ENCODE measurements at regions not wholly inside any gene's neighbourhood (a gene's known extent, or its start where the extent isn't known, plus 50 kb on each side); places are given as distances from the start of the nearest gene placed in this dataset.

DNA sequence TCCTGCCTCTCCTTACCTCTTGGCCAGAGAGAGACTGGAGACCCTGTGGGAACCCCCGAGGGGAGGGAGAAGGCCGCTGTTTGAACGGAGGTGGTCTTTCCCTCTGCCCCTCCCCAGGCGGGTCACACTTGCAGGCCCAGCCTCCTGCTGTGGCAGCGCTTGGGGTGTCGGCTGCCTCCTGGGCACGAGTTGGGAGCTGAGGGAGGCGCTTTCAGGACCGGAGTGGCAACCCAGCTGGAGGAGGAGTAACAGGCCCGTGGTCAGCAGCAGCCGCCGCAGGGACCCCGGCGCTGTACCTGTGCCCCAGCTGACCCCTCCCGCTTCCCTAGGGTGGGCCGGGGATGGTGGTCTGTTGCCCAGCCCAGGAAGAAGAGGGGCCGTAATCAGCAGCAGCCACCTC is 278.3 kb downstream of the SEC14L1 start:
- TF ChIP-seq NR2C2 (CRISPR knock-in tag; IDR thresholded peaks at IDR 0.05) (no peak), SMAD3 (CRISPR knock-in tag; IDR thresholded peaks at IDR 0.05; ENCODE audit: borderline replicate concordance) (no peak), ZNF121 (CRISPR knock-in tag; IDR thresholded peaks at IDR 0.05) (no peak), CREM (CRISPR knock-in tag; IDR thresholded peaks at IDR 0.05) (no peak), SOX15 (CRISPR knock-in tag; IDR thresholded peaks at IDR 0.05) (no peak), ETV6 (CRISPR knock-in tag; IDR thresholded peaks at IDR 0.05) (no peak), CREB1 (CRISPR knock-in tag; IDR thresholded peaks at IDR 0.05) (no peak; the same call in 1 of the 2 replicates), NFE2L1 (CRISPR knock-in tag; IDR thresholded peaks at IDR 0.05) (no peak), JUN (CRISPR knock-in tag; IDR thresholded peaks at IDR 0.05) (no peak), ZBTB21 (CRISPR knock-in tag; IDR thresholded peaks at IDR 0.05; ENCODE audit: borderline replicate concordance) (no peak), PRRX2 (CRISPR knock-in tag; IDR thresholded peaks at IDR 0.05) (no peak), ZNF396 (CRISPR knock-in tag; IDR thresholded peaks at IDR 0.05; ENCODE audit: borderline replicate concordance) (no peak), HMGA2 (CRISPR knock-in tag; IDR thresholded peaks at IDR 0.05) (no peak)
- TF ChIP-seq, protein P1, sequence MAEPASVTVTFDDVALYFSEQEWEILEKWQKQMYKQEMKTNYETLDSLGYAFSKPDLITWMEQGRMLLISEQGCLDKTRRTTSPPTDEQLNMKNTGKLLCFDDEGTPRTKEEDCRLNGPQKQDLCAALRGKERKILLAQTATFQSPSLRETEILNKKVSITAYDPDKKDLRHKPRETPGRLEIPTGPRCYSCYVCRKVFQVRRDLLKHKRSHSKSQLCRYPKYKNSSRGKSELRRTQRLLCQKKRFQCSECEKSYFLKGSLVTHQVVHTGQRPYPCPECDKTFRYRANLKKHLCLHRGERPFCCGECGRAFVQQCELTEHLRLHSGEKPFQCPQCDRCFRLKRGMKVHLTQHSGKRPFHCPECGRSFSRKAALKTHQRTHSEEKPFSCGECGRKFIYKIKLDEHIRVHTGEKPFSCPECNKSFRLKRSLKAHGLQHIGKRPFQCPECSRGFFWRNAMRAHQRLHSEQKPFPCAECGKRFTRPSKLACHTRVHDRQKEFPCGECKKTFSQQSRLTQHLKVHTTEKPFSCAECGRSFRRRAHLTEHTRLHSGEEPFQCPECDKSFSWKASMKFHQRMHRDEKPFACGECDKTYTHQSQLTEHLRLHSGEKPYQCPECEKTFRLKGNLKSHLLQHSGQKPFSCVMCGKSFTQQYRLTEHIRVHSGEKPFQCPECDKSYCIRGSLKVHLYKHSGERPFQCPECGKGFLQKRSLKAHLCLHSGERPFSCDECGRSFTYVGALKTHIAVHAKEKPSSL (CRISPR knock-in tag; conservative IDR thresholded peaks at IDR 0.05), result no peak
- TF ChIP-seq, protein P2, sequence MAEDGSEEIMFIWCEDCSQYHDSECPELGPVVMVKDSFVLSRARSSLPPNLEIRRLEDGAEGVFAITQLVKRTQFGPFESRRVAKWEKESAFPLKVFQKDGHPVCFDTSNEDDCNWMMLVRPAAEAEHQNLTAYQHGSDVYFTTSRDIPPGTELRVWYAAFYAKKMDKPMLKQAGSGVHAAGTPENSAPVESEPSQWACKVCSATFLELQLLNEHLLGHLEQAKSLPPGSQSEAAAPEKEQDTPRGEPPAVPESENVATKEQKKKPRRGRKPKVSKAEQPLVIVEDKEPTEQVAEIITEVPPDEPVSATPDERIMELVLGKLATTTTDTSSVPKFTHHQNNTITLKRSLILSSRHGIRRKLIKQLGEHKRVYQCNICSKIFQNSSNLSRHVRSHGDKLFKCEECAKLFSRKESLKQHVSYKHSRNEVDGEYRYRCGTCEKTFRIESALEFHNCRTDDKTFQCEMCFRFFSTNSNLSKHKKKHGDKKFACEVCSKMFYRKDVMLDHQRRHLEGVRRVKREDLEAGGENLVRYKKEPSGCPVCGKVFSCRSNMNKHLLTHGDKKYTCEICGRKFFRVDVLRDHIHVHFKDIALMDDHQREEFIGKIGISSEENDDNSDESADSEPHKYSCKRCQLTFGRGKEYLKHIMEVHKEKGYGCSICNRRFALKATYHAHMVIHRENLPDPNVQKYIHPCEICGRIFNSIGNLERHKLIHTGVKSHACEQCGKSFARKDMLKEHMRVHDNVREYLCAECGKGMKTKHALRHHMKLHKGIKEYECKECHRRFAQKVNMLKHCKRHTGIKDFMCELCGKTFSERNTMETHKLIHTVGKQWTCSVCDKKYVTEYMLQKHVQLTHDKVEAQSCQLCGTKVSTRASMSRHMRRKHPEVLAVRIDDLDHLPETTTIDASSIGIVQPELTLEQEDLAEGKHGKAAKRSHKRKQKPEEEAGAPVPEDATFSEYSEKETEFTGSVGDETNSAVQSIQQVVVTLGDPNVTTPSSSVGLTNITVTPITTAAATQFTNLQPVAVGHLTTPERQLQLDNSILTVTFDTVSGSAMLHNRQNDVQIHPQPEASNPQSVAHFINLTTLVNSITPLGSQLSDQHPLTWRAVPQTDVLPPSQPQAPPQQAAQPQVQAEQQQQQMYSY (CRISPR knock-in tag; IDR thresholded peaks at IDR 0.05), result no peak
- TF ChIP-seq, protein P3, sequence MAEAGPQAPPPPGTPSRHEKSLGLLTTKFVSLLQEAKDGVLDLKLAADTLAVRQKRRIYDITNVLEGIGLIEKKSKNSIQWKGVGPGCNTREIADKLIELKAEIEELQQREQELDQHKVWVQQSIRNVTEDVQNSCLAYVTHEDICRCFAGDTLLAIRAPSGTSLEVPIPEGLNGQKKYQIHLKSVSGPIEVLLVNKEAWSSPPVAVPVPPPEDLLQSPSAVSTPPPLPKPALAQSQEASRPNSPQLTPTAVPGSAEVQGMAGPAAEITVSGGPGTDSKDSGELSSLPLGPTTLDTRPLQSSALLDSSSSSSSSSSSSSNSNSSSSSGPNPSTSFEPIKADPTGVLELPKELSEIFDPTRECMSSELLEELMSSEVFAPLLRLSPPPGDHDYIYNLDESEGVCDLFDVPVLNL (CRISPR knock-in tag; IDR thresholded peaks at IDR 0.05; ENCODE audit: borderline replicate concordance, low read depth), result no peak
- TF ChIP-seq, protein P4, sequence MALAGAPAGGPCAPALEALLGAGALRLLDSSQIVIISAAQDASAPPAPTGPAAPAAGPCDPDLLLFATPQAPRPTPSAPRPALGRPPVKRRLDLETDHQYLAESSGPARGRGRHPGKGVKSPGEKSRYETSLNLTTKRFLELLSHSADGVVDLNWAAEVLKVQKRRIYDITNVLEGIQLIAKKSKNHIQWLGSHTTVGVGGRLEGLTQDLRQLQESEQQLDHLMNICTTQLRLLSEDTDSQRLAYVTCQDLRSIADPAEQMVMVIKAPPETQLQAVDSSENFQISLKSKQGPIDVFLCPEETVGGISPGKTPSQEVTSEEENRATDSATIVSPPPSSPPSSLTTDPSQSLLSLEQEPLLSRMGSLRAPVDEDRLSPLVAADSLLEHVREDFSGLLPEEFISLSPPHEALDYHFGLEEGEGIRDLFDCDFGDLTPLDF (CRISPR knock-in tag; IDR thresholded peaks at IDR 0.05), result no peak
- TF ChIP-seq, protein P5, sequence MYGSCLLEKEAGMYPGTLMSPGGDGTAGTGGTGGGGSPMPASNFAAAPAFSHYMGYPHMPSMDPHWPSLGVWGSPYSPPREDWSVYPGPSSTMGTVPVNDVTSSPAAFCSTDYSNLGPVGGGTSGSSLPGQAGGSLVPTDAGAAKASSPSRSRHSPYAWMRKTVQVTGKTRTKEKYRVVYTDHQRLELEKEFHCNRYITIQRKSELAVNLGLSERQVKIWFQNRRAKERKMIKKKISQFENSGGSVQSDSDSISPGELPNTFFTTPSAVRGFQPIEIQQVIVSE (CRISPR knock-in tag; IDR thresholded peaks at IDR 0.05; ENCODE audit: borderline replicate concordance), result no peak
- TF ChIP-seq, protein P6, sequence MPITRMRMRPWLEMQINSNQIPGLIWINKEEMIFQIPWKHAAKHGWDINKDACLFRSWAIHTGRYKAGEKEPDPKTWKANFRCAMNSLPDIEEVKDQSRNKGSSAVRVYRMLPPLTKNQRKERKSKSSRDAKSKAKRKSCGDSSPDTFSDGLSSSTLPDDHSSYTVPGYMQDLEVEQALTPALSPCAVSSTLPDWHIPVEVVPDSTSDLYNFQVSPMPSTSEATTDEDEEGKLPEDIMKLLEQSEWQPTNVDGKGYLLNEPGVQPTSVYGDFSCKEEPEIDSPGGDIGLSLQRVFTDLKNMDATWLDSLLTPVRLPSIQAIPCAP (CRISPR knock-in tag; IDR thresholded peaks at IDR 0.05), result no peak
- Mint-ChIP-seq H3K36me3 (no peaks in the 10 kb centered on the region), H3K9me3 (no peaks in the 10 kb centered on the region), H3K4me1 (peaks cover 56% of the 10 kb centered on the region), H3K4me3 (no peak overlapping the region), H3K27me3 (ENCODE audit: low read depth) (no peaks in the 10 kb centered on the region; the same call in 1 of the 2 replicates), H3K27ac (peak overlapping the region; percentile 76; the same call in 1 of the 2 replicates)
- DNase-seq (ENCODE audit: low spot score), result no peak
- ATAC-seq, result no peak
- POLR2A ChIA-PET, result interaction anchor here (0.7 to 1.5 kb wide), 5 partner anchors 9 to 53 kb away, joined by 3 to 4 read pairs (median 3); no protein-coding TSS in a partner anchor
- CTCF ChIA-PET, result interaction anchor here (0.6 to 5.2 kb wide), 7 partner anchors 10 to 162 kb away, joined by 3 to 93 read pairs (median 8); no protein-coding TSS in a partner anchor

All from WTC11 (cell line).